Caco-2 (cell line): ENCODE measurements at regions not wholly inside any gene's neighbourhood (a gene's known extent, or its start where the extent isn't known, plus 50 kb on each side); places are given as distances from the start of the nearest gene placed in this dataset.
A peak's percentile ranks its signal among the peaks of the same experiment; 100 is the strongest.

Experiments used
- BruUV-seq: library from RNA; stranded (reverse); fragments of 400-500 nt; replicated peaks from 2 replicates; lab custom pipeline; 2021; lab: Mats Ljungman, UMichigan
- CTCF ChIA-PET: fragments of 300-600 bp; sonication (Branson Sonifier 250); formaldehyde crosslinking; loops from one replicate; lab custom pipeline; 2022; ENCODE audit warnings: antibody characterized with exemption; lab: Charles Lee
- POLR2A ChIA-PET: fragments of 300-600 bp; sonication (Branson Sonifier 250); formaldehyde crosslinking; loops from one replicate; lab custom pipeline; 2022; ENCODE audit warnings: antibody characterized with exemption; lab: Charles Lee
- DNase-seq, 2 experiments: peaks; one replicate each; pipeline versions ENCODE4 v3.0.0 to v3.0.0-alpha.2; 2020 to 2022
- H3K27me3 ChIP-seq: replicated peaks from 2 replicates; pipeline ENCODE4 v1.6.0; 2011; ENCODE audit warnings: low read length; ENCODE audit not compliant: control insufficient read depth, insufficient read depth
- H3K36me3 ChIP-seq: 2 replicates; pipeline ENCODE4 v1.5.1; 2011; ENCODE audit warnings: low read length; ENCODE audit not compliant: control insufficient read depth, insufficient read depth
- H3K4me1 ChIP-seq: fragments of 250-450 bp; sonication (Bioruptor Pico); 2 replicates; pipeline ENCODE4 v1.5.1; 2020; ENCODE audit warnings: mild to moderate bottlenecking
- H3K4me3 ChIP-seq: 2 replicates; pipeline ENCODE4 v1.5.1; 2011; ENCODE audit warnings: low read depth, mild to moderate bottlenecking, control low read depth, low read length
- H3K9me3 ChIP-seq: fragments of 250-450 bp; sonication (Bioruptor Pico); 2 replicates; pipeline ENCODE4 v1.5.1; 2020; ENCODE audit warnings: mild to moderate bottlenecking, moderate library complexity
- H3K27ac Mint-ChIP-seq: one replicate; pipeline ENCODE4 v1.8.0; 2022; ENCODE audit warnings: mixed read lengths; ENCODE audit not compliant: unreplicated experiment
- H3K27me3 Mint-ChIP-seq: one replicate; pipeline ENCODE4 v1.8.0; 2022; ENCODE audit warnings: mixed read lengths; ENCODE audit not compliant: insufficient read depth, unreplicated experiment
- H3K36me3 Mint-ChIP-seq: one replicate; pipeline ENCODE4 v1.8.0; 2022; ENCODE audit warnings: mild to moderate bottlenecking, mixed read lengths; ENCODE audit not compliant: insufficient read depth, unreplicated experiment
- H3K4me1 Mint-ChIP-seq: one replicate; pipeline ENCODE4 v1.8.0; 2022; ENCODE audit warnings: low read depth, mixed read lengths; ENCODE audit not compliant: unreplicated experiment
- H3K4me3 Mint-ChIP-seq: one replicate; pipeline ENCODE4 v1.8.0; 2022; ENCODE audit warnings: mild to moderate bottlenecking, moderate library complexity, mixed read lengths; ENCODE audit not compliant: unreplicated experiment
- H3K9me3 Mint-ChIP-seq: one replicate; pipeline ENCODE4 v1.8.0; 2022; ENCODE audit warnings: mixed read lengths; ENCODE audit not compliant: unreplicated experiment
- intact Hi-C: fragments of 100-400 bp; cut with micrococcal nuclease; formaldehyde crosslinking; loops from one replicate; pipeline ENCODE4 v1.10.0; 2022; ENCODE audit not compliant: unreplicated experiment
- TF ChIP-seq, protein P1 (sequence below), 2 experiments: fragments of 200-600 bp in 1 of 2; IDR thresholded peaks; 1 replicate in 1 of 2; 2 replicates in 1 of 2; pipeline versions ENCODE4 v1.5.1 to v1.8.0; 2011 to 2022; ENCODE audit warnings: antibody characterized with exemption in 1 of 2, control low read depth in 1 of 2, inconsistent platforms in 1 of 2, low read depth in 1 of 2, low read length in 1 of 2, mild to moderate bottlenecking in 1 of 2, moderate library complexity in 1 of 2; ENCODE audit not compliant: insufficient read depth in 1 of 2, severe bottlenecking in 1 of 2, unreplicated experiment in 1 of 2

DNA sequence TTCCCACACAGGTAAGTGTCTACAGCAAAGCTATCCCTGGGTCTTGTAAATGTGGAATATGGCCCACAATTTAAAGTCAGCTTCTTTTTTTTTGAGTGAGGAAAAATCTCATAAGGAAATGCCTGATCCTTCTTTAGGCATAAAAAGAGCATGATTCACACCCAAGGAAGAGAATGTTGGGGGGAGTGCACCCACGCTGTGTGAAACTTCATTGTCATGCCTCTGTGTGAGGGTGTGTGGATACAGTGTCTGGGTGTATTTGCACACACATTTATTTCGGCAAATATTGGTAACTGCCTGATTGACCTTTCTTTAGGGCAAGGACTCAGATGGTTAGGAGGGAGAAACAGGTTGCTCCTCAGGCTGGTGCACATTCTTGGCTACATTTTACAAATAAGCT lies 196.8 kb upstream of the STXBP6 start:
- BruUV-seq, result no TSS peak
- intact Hi-C loops, result no loop called here
- no peaks in the 10 kb centered on the region for H3K9me3 ChIP-seq
- H3K36me3 ChIP-seq, result no peaks in the 10 kb centered on the region
- ChIA-PET POLR2A (no interaction called here), CTCF (no interaction called here)
- no peaks in the 10 kb centered on the region for H3K27me3 ChIP-seq
- TF ChIP-seq, protein P1, sequence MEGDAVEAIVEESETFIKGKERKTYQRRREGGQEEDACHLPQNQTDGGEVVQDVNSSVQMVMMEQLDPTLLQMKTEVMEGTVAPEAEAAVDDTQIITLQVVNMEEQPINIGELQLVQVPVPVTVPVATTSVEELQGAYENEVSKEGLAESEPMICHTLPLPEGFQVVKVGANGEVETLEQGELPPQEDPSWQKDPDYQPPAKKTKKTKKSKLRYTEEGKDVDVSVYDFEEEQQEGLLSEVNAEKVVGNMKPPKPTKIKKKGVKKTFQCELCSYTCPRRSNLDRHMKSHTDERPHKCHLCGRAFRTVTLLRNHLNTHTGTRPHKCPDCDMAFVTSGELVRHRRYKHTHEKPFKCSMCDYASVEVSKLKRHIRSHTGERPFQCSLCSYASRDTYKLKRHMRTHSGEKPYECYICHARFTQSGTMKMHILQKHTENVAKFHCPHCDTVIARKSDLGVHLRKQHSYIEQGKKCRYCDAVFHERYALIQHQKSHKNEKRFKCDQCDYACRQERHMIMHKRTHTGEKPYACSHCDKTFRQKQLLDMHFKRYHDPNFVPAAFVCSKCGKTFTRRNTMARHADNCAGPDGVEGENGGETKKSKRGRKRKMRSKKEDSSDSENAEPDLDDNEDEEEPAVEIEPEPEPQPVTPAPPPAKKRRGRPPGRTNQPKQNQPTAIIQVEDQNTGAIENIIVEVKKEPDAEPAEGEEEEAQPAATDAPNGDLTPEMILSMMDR (IDR thresholded peaks at IDR 0.05; ENCODE audit: insufficient read depth in 1 of 2, low read depth in 1 of 2, low read length in 1 of 2, severe bottlenecking in 1 of 2, unreplicated experiment in 1 of 2), result no peak
- H3K27me3 Mint-ChIP-seq, result peaks cover 7% of the 10 kb centered on the region
- H3K4me3 ChIP-seq, result no peak overlapping the region
- DNase-seq, result no peak
- H3K27ac Mint-ChIP-seq, result no peak overlapping the region
- H3K36me3 Mint-ChIP-seq, result no peaks in the 10 kb centered on the region
- no peaks in the 10 kb centered on the region for H3K4me1 Mint-ChIP-seq
- H3K4me1 ChIP-seq, result no peaks in the 10 kb centered on the region
- H3K4me3 Mint-ChIP-seq, result no peak overlapping the region
- no peaks in the 10 kb centered on the region for H3K9me3 Mint-ChIP-seq

DNA sequence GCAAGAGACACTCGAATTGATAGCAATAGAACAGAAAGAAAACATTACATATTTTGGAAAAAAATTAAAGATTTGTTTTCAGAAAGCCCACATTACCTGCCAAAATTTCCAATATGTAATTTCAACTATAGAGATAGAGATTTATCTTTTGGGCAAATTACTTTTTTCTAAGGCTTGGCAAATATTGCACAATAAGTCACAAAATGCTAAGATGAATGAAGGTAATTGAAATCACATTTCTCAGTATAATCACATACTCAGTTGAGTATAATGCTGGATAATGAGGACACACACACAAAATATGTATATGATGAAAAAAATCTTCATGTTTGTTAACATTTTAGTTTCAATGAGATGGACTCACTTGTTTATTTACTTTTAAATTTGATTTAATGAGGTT lies 189.2 kb upstream of the STXBP6 start:
- Mint-ChIP-seq H3K4me1 (no peaks in the 10 kb centered on the region), H3K27me3 (peaks cover 14% of the 10 kb centered on the region), H3K36me3 (no peaks in the 10 kb centered on the region), H3K27ac (no peak overlapping the region), H3K4me3 (no peak overlapping the region), H3K9me3 (no peaks in the 10 kb centered on the region)
- intact Hi-C loops, result no loop called here
- ChIA-PET CTCF (no interaction called here), POLR2A (no interaction called here)
- Histone ChIP-seq H3K9me3 (no peaks in the 10 kb centered on the region), H3K27me3 (no peaks in the 10 kb centered on the region), H3K4me1 (no peaks in the 10 kb centered on the region), H3K4me3 (no peak overlapping the region), H3K36me3 (no peaks in the 10 kb centered on the region)
- TF ChIP-seq, protein P1 (IDR thresholded peaks at IDR 0.05; ENCODE audit: insufficient read depth in 1 of 2, low read depth in 1 of 2, low read length in 1 of 2, severe bottlenecking in 1 of 2, unreplicated experiment in 1 of 2), result no peak
- no TSS peak for BruUV-seq
- no peak for DNase-seq

DNA sequence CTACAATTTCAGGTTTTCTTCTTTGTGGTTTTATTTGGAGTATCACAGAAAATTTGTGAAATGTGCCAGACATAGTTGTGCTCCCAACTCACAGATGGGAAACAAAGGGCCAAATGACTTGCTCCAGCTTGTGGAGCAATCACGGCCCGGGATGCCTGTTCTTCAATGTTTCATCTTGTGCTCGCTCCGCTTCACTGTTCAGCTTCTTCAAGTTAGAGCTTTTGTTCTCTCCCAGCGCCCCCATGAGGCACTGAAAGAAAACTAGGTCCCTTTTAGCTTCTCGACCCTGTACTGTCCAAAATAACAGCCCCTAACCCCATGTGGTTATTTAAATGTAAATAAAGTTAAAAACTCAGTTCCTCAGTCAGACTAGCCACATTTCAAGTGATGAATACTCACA lies 187.9 kb upstream of the STXBP6 start:
- Histone ChIP-seq H3K4me3 (no peak overlapping the region), H3K27me3 (no peaks in the 10 kb centered on the region), H3K4me1 (no peaks in the 10 kb centered on the region), H3K9me3 (no peaks in the 10 kb centered on the region), H3K36me3 (no peaks in the 10 kb centered on the region)
- H3K27me3 Mint-ChIP-seq, result peaks cover 14% of the 10 kb centered on the region
- peak; percentile 29 to 36 for DNase-seq
- intact Hi-C loops, result loop anchor here (1.0 kb wide), 1 partner anchor 528 kb away; no protein-coding TSS in a partner anchor
- no TSS peak for BruUV-seq
- H3K4me1 Mint-ChIP-seq, result no peaks in the 10 kb centered on the region
- ChIA-PET CTCF (interaction anchor here (0.6 to 1.3 kb wide), 2 partner anchors 422 to 528 kb away, joined by 4 to 11 read pairs; no protein-coding TSS in a partner anchor), POLR2A (interaction anchor here (1.1 kb wide), 1 partner anchor 228 kb away, joined by 3 read pairs; no protein-coding TSS in a partner anchor)
- no peaks in the 10 kb centered on the region for H3K36me3 Mint-ChIP-seq
- H3K9me3 Mint-ChIP-seq, result no peaks in the 10 kb centered on the region
- H3K27ac Mint-ChIP-seq, result no peak overlapping the region
- H3K4me3 Mint-ChIP-seq, result no peak overlapping the region
- TF ChIP-seq, protein P1 (IDR thresholded peaks at IDR 0.05; ENCODE audit: insufficient read depth in 1 of 2, low read depth in 1 of 2, low read length in 1 of 2, severe bottlenecking in 1 of 2, unreplicated experiment in 1 of 2), result peak in 1 of 2 experiments; percentile 40
